ENCODE measurements at regions not wholly inside any gene's neighbourhood (a gene's known extent, or its start where the extent isn't known, plus 50 kb on each side); places are given as distances from the start of the nearest gene placed in this dataset.

GRCh38 chr15:79541196-79541595 lies 109.1 kb downstream of the MINAR1 start:
- no peak overlapping the region for H3K27ac ChIP-seq (ENCODE audit: insufficient read depth, low read length)
- H3K9ac ChIP-seq (ENCODE audit: insufficient read depth, low read length): no peak overlapping the region
- H4K20me1 ChIP-seq (ENCODE audit: control insufficient read depth, extremely low read depth, insufficient read depth, low read length): no peaks in the 10 kb centered on the region
- H3K4me2 ChIP-seq (ENCODE audit: extremely low read depth, insufficient read depth, low read length): no peak overlapping the region
- no peaks in the 10 kb centered on the region for H3K9me3 ChIP-seq (ENCODE audit: control insufficient read depth, insufficient read depth, low read depth, low read length)
- H3K79me2 ChIP-seq (ENCODE audit: control insufficient read depth, insufficient read depth, low read length): no peaks in the 10 kb centered on the region
- no peak for TF ChIP-seq CTCF (conservative IDR thresholded peaks at IDR 0.05 in 1 of 2, IDR thresholded peaks at IDR 0.05 in 1 of 2; ENCODE audit: low read depth in 1 of 2, low read length in 2 of 2)
- no peak for TF ChIP-seq EZH2 (IDR thresholded peaks at IDR 0.05; ENCODE audit: low read length, missing control alignments)
- H3K36me3 ChIP-seq (ENCODE audit: control insufficient read depth, insufficient read depth, low read length): no peaks in the 10 kb centered on the region
- no peak overlapping the region for H3K4me3 ChIP-seq (replicated peaks in 1 of 4; ENCODE audit: control extremely low read depth in 1 of 4, insufficient read depth in 1 of 4, low read depth in 3 of 4, low read length in 4 of 4)
- no peaks in the 10 kb centered on the region for H3K4me1 ChIP-seq (ENCODE audit: control insufficient read depth, extremely low read depth, insufficient read depth, low read length)
- no peaks in the 10 kb centered on the region for H3K27me3 ChIP-seq (ENCODE audit: control insufficient read depth, insufficient read depth, low read length)
- no peak overlapping the region for H2AFZ ChIP-seq (ENCODE audit: low read length)
- no peak for DNase-seq (ENCODE audit: low read depth in 2 of 2)

- H3K27me3 ChIP-seq (ENCODE audit: control insufficient read depth, insufficient read depth, low read length): no peaks in the 10 kb centered on the region
- no peak for DNase-seq (ENCODE audit: low read depth in 2 of 2)
- no peak overlapping the region for H3K27ac ChIP-seq (ENCODE audit: insufficient read depth, low read length)
- TF ChIP-seq CTCF (conservative IDR thresholded peaks at IDR 0.05 in 1 of 2, IDR thresholded peaks at IDR 0.05 in 1 of 2; ENCODE audit: low read depth in 1 of 2, low read length in 2 of 2): no peak
- no peak for TF ChIP-seq EZH2 (IDR thresholded peaks at IDR 0.05; ENCODE audit: low read length, missing control alignments)
- H4K20me1 ChIP-seq (ENCODE audit: control insufficient read depth, extremely low read depth, insufficient read depth, low read length): no peaks in the 10 kb centered on the region
- H3K79me2 ChIP-seq (ENCODE audit: control insufficient read depth, insufficient read depth, low read length): no peaks in the 10 kb centered on the region
- no peak overlapping the region for H3K4me3 ChIP-seq (replicated peaks in 1 of 4; ENCODE audit: control extremely low read depth in 1 of 4, insufficient read depth in 1 of 4, low read depth in 3 of 4, low read length in 4 of 4)
- no peak overlapping the region for H3K4me2 ChIP-seq (ENCODE audit: extremely low read depth, insufficient read depth, low read length)
- H2AFZ ChIP-seq (ENCODE audit: low read length): no peak overlapping the region
- no peaks in the 10 kb centered on the region for H3K4me1 ChIP-seq (ENCODE audit: control insufficient read depth, extremely low read depth, insufficient read depth, low read length)
- H3K36me3 ChIP-seq (ENCODE audit: control insufficient read depth, insufficient read depth, low read length): no peaks in the 10 kb centered on the region
- H3K9me3 ChIP-seq (ENCODE audit: control insufficient read depth, insufficient read depth, low read depth, low read length): no peaks in the 10 kb centered on the region
- no peak overlapping the region for H3K9ac ChIP-seq (ENCODE audit: insufficient read depth, low read length)
Observed at GRCh38 chr15:79543097-79543496, 111.0 kb downstream of the MINAR1 start.

GRCh38 chr15:79549196-79549595 lies 117.1 kb downstream of the MINAR1 start:
- Histone ChIP-seq H3K9me3 (ENCODE audit: control insufficient read depth, insufficient read depth, low read depth, low read length) (no peaks in the 10 kb centered on the region), H3K9ac (ENCODE audit: insufficient read depth, low read length) (no peak overlapping the region), H3K36me3 (ENCODE audit: control insufficient read depth, insufficient read depth, low read length) (no peaks in the 10 kb centered on the region), H3K4me1 (ENCODE audit: control insufficient read depth, extremely low read depth, insufficient read depth, low read length) (no peaks in the 10 kb centered on the region), H3K27ac (ENCODE audit: insufficient read depth, low read length) (no peak overlapping the region), H2AFZ (ENCODE audit: low read length) (no peak overlapping the region), H4K20me1 (ENCODE audit: control insufficient read depth, extremely low read depth, insufficient read depth, low read length) (no peaks in the 10 kb centered on the region), H3K79me2 (ENCODE audit: control insufficient read depth, insufficient read depth, low read length) (no peaks in the 10 kb centered on the region), H3K4me2 (ENCODE audit: extremely low read depth, insufficient read depth, low read length) (no peak overlapping the region), H3K27me3 (ENCODE audit: control insufficient read depth, insufficient read depth, low read length) (no peaks in the 10 kb centered on the region), H3K4me3 (replicated peaks in 1 of 4; ENCODE audit: control extremely low read depth in 1 of 4, insufficient read depth in 1 of 4, low read depth in 3 of 4, low read length in 4 of 4) (no peak overlapping the region)
- TF ChIP-seq EZH2 (IDR thresholded peaks at IDR 0.05; ENCODE audit: low read length, missing control alignments) (no peak), CTCF (conservative IDR thresholded peaks at IDR 0.05 in 1 of 2, IDR thresholded peaks at IDR 0.05 in 1 of 2; ENCODE audit: low read depth in 1 of 2, low read length in 2 of 2) (no peak)
- no peak for DNase-seq (ENCODE audit: low read depth in 2 of 2)
